ENCODE measurements at regions not wholly inside any gene's neighbourhood (a gene's known extent, or its start where the extent isn't known, plus 50 kb on each side); places are given as distances from the start of the nearest gene placed in this dataset.

- no peaks in the 10 kb centered on the region for H3K79me2 ChIP-seq (ENCODE audit: insufficient read depth, low read length)
- Mint-ChIP-seq H3K36me3 (ENCODE audit: low read depth, unreplicated experiment) (no peaks in the 10 kb centered on the region), H3K9me3 (ENCODE audit: unreplicated experiment) (no peaks in the 10 kb centered on the region), H3K27me3 (ENCODE audit: low read depth, unreplicated experiment) (no peaks in the 10 kb centered on the region), H3K27ac (ENCODE audit: unreplicated experiment) (no peak overlapping the region), H3K4me1 (ENCODE audit: low read depth, unreplicated experiment) (no peaks in the 10 kb centered on the region), H3K4me3 (ENCODE audit: unreplicated experiment) (no peak overlapping the region)
- no peak for DNase-seq (ENCODE audit: low read depth)
- H3K27ac ChIP-seq (ENCODE audit: low read depth, low read length), result no peak overlapping the region
- no peak overlapping the region for H2AFZ ChIP-seq (ENCODE audit: low read depth, low read length)
- no peaks in the 10 kb centered on the region for H3K27me3 ChIP-seq (ENCODE audit: insufficient read depth, low read length)
- FAIRE-seq, result no peak
- H3K4me3 ChIP-seq (ENCODE audit: insufficient read depth, low read depth, low read length), result no peak overlapping the region
- H3K9me3 ChIP-seq (ENCODE audit: insufficient read depth, low read depth, low read length), result no peaks in the 10 kb centered on the region
- no peaks in the 10 kb centered on the region for H3K4me1 ChIP-seq (ENCODE audit: insufficient read depth, low read length)
- no peak for TF ChIP-seq EZH2 (IDR thresholded peaks at IDR 0.05; ENCODE audit: insufficient read depth, low read length)
- no peak for TF ChIP-seq CTCF (IDR thresholded peaks at IDR 0.05; ENCODE audit: insufficient read depth, low read depth, low read length)
- H3K9ac ChIP-seq (ENCODE audit: low read length), result no peak overlapping the region
- H3K36me3 ChIP-seq (ENCODE audit: insufficient read depth, low read length), result no peaks in the 10 kb centered on the region
- H3K4me2 ChIP-seq (ENCODE audit: low read length), result no peak overlapping the region
- H4K20me1 ChIP-seq (ENCODE audit: insufficient read depth, low read length), result no peaks in the 10 kb centered on the region
These were observed 100.0 kb upstream of the PCDH9 start for GRCh38 chr13:67330149-67330548.

GRCh38 chr13:67328895-67329294, 98.8 kb upstream of the PCDH9 start:
- DNase-seq (ENCODE audit: low read depth) (no peak), FAIRE-seq (no peak)
- Histone ChIP-seq H3K27ac (ENCODE audit: low read depth, low read length) (no peak overlapping the region), H3K9ac (ENCODE audit: low read length) (no peak overlapping the region), H2AFZ (ENCODE audit: low read depth, low read length) (no peak overlapping the region), H3K4me2 (ENCODE audit: low read length) (no peak overlapping the region), H4K20me1 (ENCODE audit: insufficient read depth, low read length) (no peaks in the 10 kb centered on the region), H3K4me3 (ENCODE audit: insufficient read depth, low read depth, low read length) (no peak overlapping the region), H3K9me3 (ENCODE audit: insufficient read depth, low read depth, low read length) (no peaks in the 10 kb centered on the region), H3K79me2 (ENCODE audit: insufficient read depth, low read length) (no peaks in the 10 kb centered on the region), H3K4me1 (ENCODE audit: insufficient read depth, low read length) (no peaks in the 10 kb centered on the region), H3K27me3 (ENCODE audit: insufficient read depth, low read length) (no peaks in the 10 kb centered on the region), H3K36me3 (ENCODE audit: insufficient read depth, low read length) (no peaks in the 10 kb centered on the region)
- Mint-ChIP-seq H3K36me3 (ENCODE audit: low read depth, unreplicated experiment) (no peaks in the 10 kb centered on the region), H3K27me3 (ENCODE audit: low read depth, unreplicated experiment) (no peaks in the 10 kb centered on the region), H3K9me3 (ENCODE audit: unreplicated experiment) (no peaks in the 10 kb centered on the region), H3K4me1 (ENCODE audit: low read depth, unreplicated experiment) (no peaks in the 10 kb centered on the region), H3K4me3 (ENCODE audit: unreplicated experiment) (no peak overlapping the region), H3K27ac (ENCODE audit: unreplicated experiment) (no peak overlapping the region)
- TF ChIP-seq CTCF (IDR thresholded peaks at IDR 0.05; ENCODE audit: insufficient read depth, low read depth, low read length) (no peak), EZH2 (IDR thresholded peaks at IDR 0.05; ENCODE audit: insufficient read depth, low read length) (no peak)

DNA sequence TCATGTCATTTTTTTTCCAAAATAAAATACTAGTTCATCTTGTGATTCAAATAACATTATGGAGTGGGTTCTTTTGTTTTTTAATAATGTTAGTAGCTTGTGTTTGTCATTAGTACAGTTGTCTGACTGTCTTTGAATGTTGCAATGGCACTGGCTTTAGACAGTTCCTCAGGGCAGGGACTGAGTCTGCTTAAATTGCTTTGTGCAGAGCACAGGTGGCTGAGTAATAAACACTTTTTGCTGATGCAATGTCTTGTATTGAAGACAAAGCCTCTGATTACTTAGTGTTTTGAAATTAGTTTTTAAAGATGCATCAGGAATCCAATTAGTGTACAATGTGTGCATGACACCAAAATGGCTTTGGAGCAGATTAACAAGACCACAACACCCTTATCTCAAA, 88.7 kb upstream of the PCDH9 start:
- no peak overlapping the region for H3K27ac ChIP-seq (ENCODE audit: low read depth, low read length)
- no peak for TF ChIP-seq EZH2 (IDR thresholded peaks at IDR 0.05; ENCODE audit: insufficient read depth, low read length)
- no peak for TF ChIP-seq CTCF (IDR thresholded peaks at IDR 0.05; ENCODE audit: insufficient read depth, low read depth, low read length)
- FAIRE-seq, result no peak
- no peaks in the 10 kb centered on the region for H3K9me3 ChIP-seq (ENCODE audit: insufficient read depth, low read depth, low read length)
- no peak overlapping the region for H3K4me3 Mint-ChIP-seq (ENCODE audit: unreplicated experiment)
- no peaks in the 10 kb centered on the region for H3K36me3 ChIP-seq (ENCODE audit: insufficient read depth, low read length)
- no peaks in the 10 kb centered on the region for H3K4me1 Mint-ChIP-seq (ENCODE audit: low read depth, unreplicated experiment)
- H4K20me1 ChIP-seq (ENCODE audit: insufficient read depth, low read length), result no peaks in the 10 kb centered on the region
- no peak overlapping the region for H2AFZ ChIP-seq (ENCODE audit: low read depth, low read length)
- H3K27me3 Mint-ChIP-seq (ENCODE audit: low read depth, unreplicated experiment), result no peaks in the 10 kb centered on the region
- no peak overlapping the region for H3K4me3 ChIP-seq (ENCODE audit: insufficient read depth, low read depth, low read length)
- DNase-seq (ENCODE audit: low read depth), result no peak
- no peaks in the 10 kb centered on the region for H3K9me3 Mint-ChIP-seq (ENCODE audit: unreplicated experiment)
- no peak overlapping the region for H3K9ac ChIP-seq (ENCODE audit: low read length)
- H3K27ac Mint-ChIP-seq (ENCODE audit: unreplicated experiment), result no peak overlapping the region
- H3K27me3 ChIP-seq (ENCODE audit: insufficient read depth, low read length), result no peaks in the 10 kb centered on the region
- no peaks in the 10 kb centered on the region for H3K4me1 ChIP-seq (ENCODE audit: insufficient read depth, low read length)
- no peaks in the 10 kb centered on the region for H3K36me3 Mint-ChIP-seq (ENCODE audit: low read depth, unreplicated experiment)
- H3K79me2 ChIP-seq (ENCODE audit: insufficient read depth, low read length), result no peaks in the 10 kb centered on the region
- H3K4me2 ChIP-seq (ENCODE audit: low read length), result no peak overlapping the region
